PC-3 (cell line): ENCODE measurements at regions not wholly inside any gene's neighbourhood (a gene's known extent, or its start where the extent isn't known, plus 50 kb on each side); places are given as distances from the start of the nearest gene placed in this dataset.

Source experiments
- ATAC-seq: fragments of 200-7000 bp; cut with Tn5 transposase; 2 replicates; pipeline ENCODE4 v1.9.1; 2020; ENCODE audit warnings: mild to moderate bottlenecking, moderate library complexity
- BruUV-seq: library from RNA; stranded (reverse); fragments of 400-500 nt; replicated peaks from 2 replicates; lab custom pipeline; 2021; lab: Mats Ljungman, UMichigan
- CTCF ChIA-PET: fragments of 300-600 bp; sonication (Branson Sonifier 250); formaldehyde crosslinking; loops from one replicate; lab custom pipeline; 2022; ENCODE audit warnings: antibody characterized with exemption; lab: Charles Lee
- POLR2A ChIA-PET: fragments of 300-600 bp; sonication (Branson Sonifier 250); formaldehyde crosslinking; loops from one replicate; lab custom pipeline; 2022; ENCODE audit warnings: antibody characterized with exemption; ENCODE audit not compliant: unreplicated experiment; lab: Charles Lee
- DNase-seq: peaks from one replicate; pipeline ENCODE4 v3.0.0-alpha.2; 2015
- H2AFZ ChIP-seq: fragments of 300-600 bp; sonication (generic); 2 replicates; pipeline ENCODE4 v1.6.0; 2016; ENCODE audit warnings: antibody characterized with exemption, low read length
- H3F3A ChIP-seq: fragments of 300-600 bp; sonication (generic); one replicate; pipeline ENCODE4 v1.6.0; 2017; ENCODE audit warnings: antibody characterized with exemption, low read length, control low read depth, mild to moderate bottlenecking; ENCODE audit not compliant: unreplicated experiment
- H3K27ac ChIP-seq: fragments of 300-600 bp; sonication (generic); 2 replicates; pipeline ENCODE4 v1.5.1; 2016; ENCODE audit warnings: mild to moderate bottlenecking, low read length
- H3K27me3 ChIP-seq: fragments of 300-600 bp; sonication (generic); 2 replicates; pipeline ENCODE4 v1.6.1; 2016; ENCODE audit warnings: low read length, mixed read lengths
- H3K36me3 ChIP-seq: fragments of 300-600 bp; sonication (generic); 2 replicates; pipeline ENCODE4 v1.6.1; 2016; ENCODE audit warnings: low read depth, mixed run types, low read length, mixed read lengths
- H3K4me1 ChIP-seq: fragments of 300-600 bp; sonication (generic); 2 replicates; pipeline ENCODE4 v1.5.1; 2016; ENCODE audit warnings: low read length; ENCODE audit not compliant: insufficient read depth
- H3K4me2 ChIP-seq: fragments of 300-600 bp; sonication (generic); 2 replicates; pipeline ENCODE4 v1.6.0; 2016; ENCODE audit warnings: low read length
- H3K4me3 ChIP-seq: fragments of 300-600 bp; sonication (generic); 2 replicates; pipeline ENCODE4 v1.5.1; 2016; ENCODE audit warnings: mild to moderate bottlenecking, low read length, mixed read lengths
- H3K79me2 ChIP-seq: fragments of 300-600 bp; sonication (generic); 2 replicates; pipeline ENCODE4 v1.6.1; 2017; ENCODE audit warnings: low read length, mixed read lengths
- H3K9ac ChIP-seq: fragments of 300-600 bp; sonication (generic); 2 replicates; pipeline ENCODE4 v1.6.0; 2016; ENCODE audit warnings: mild to moderate bottlenecking, low read length
- H3K9me2 ChIP-seq: fragments of 300-600 bp; sonication (generic); replicated peaks from 2 replicates; pipeline ENCODE4 v1.6.1; 2016; ENCODE audit warnings: mixed run types, low read length, mixed read lengths
- H3K9me3 ChIP-seq: fragments of 300-600 bp; sonication (generic); 2 replicates; pipeline ENCODE4 v1.6.1; 2016; ENCODE audit warnings: low read length, mixed read lengths
- H4K20me1 ChIP-seq: fragments of 300-600 bp; sonication (generic); 2 replicates; pipeline ENCODE4 v1.6.1; 2016; ENCODE audit warnings: low read length, mixed read lengths
- EZH2 ChIP-seq: fragments of 300-600 bp; sonication (generic); IDR thresholded peaks from one replicate; pipeline ENCODE4 v1.6.1; 2017; ENCODE audit warnings: antibody characterized with exemption, mild to moderate bottlenecking, low read length; ENCODE audit not compliant: unreplicated experiment
- EZH2phosphoT487 ChIP-seq: fragments of 300-600 bp; sonication (generic); IDR thresholded peaks from 2 replicates; pipeline ENCODE4 v1.6.1; 2018; ENCODE audit warnings: mild to moderate bottlenecking, antibody characterized with exemption, low read length, borderline replicate concordance
- intact Hi-C: fragments of 100-400 bp; cut with micrococcal nuclease; formaldehyde crosslinking; loops from 2 replicates; pipeline ENCODE4 v1.9.0; 2023
- TF ChIP-seq, protein P1 (sequence below): fragments of 300-600 bp; sonication (generic); conservative IDR thresholded peaks from 2 replicates; pipeline ENCODE4 v1.5.1; 2017; ENCODE audit warnings: antibody characterized with exemption, low read depth, mild to moderate bottlenecking, low read length

DNA sequence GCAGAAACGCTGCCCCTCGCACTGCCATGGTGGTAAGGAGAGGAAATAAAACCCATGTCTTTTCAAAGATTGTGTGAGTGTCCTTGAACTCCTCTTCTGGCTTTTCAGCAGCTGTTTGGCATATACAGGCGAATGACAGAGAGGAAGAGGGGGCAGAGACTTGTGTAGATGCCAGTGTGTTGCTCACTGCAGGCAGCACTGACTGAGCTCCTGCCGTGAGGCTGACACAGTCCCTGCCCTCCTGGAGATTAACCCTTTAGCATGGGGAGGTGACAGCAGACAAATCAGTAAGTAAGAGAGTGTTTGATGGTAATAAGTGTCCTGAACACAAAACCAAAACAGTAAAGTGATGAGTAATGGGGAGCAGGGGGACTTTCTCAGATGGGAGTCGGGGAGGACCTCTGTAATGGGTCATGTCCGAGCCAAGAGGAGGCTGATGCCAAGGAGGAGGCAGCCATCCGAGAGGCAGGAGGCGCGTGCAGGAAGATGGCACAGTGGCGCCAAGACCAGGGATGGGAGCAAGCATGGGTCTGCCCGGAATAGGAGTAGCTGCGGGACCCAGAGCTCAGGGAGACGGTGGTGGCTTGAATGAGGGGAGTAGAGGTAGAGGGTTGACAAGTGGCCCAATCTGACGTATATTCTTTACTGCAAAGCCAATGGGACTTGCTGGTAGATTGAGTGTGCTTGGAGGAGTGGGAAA lies 182.2 kb downstream of the FOXO1 start:
- Histone ChIP-seq H3K36me3 (no peaks in the 10 kb centered on the region), H3F3A (no peaks in the 10 kb centered on the region), H3K4me1 (no peaks in the 10 kb centered on the region), H3K27ac (no peak overlapping the region), H2AFZ (no peak overlapping the region), H3K4me2 (no peak overlapping the region), H3K9ac (no peak overlapping the region), H3K4me3 (no peak overlapping the region), H4K20me1 (no peaks in the 10 kb centered on the region), H3K79me2 (no peaks in the 10 kb centered on the region), H3K9me3 (no peaks in the 10 kb centered on the region), H3K9me2 (no peaks in the 10 kb centered on the region), H3K27me3 (no peaks in the 10 kb centered on the region)
- CTCF ChIA-PET = no interaction called here
- BruUV-seq = no TSS peak
- intact Hi-C loops = no loop called here
- POLR2A ChIA-PET = no interaction called here
- TF ChIP-seq EZH2 (no peak), EZH2phosphoT487 (no peak)
- TF ChIP-seq, protein P1, sequence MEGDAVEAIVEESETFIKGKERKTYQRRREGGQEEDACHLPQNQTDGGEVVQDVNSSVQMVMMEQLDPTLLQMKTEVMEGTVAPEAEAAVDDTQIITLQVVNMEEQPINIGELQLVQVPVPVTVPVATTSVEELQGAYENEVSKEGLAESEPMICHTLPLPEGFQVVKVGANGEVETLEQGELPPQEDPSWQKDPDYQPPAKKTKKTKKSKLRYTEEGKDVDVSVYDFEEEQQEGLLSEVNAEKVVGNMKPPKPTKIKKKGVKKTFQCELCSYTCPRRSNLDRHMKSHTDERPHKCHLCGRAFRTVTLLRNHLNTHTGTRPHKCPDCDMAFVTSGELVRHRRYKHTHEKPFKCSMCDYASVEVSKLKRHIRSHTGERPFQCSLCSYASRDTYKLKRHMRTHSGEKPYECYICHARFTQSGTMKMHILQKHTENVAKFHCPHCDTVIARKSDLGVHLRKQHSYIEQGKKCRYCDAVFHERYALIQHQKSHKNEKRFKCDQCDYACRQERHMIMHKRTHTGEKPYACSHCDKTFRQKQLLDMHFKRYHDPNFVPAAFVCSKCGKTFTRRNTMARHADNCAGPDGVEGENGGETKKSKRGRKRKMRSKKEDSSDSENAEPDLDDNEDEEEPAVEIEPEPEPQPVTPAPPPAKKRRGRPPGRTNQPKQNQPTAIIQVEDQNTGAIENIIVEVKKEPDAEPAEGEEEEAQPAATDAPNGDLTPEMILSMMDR = no peak
- no peak for DNase-seq
- ATAC-seq = no peak

- H3K4me1 ChIP-seq = no peaks in the 10 kb centered on the region
- no peaks in the 10 kb centered on the region for H3K79me2 ChIP-seq
- H3K9ac ChIP-seq = no peak overlapping the region
- H3K9me3 ChIP-seq = no peaks in the 10 kb centered on the region
- no peaks in the 10 kb centered on the region for H4K20me1 ChIP-seq
- ATAC-seq (no peak), DNase-seq (no peak)
- no peak overlapping the region for H3K4me3 ChIP-seq
- TF ChIP-seq, protein P1 = no peak
- no peak for TF ChIP-seq EZH2phosphoT487
- no peak for TF ChIP-seq EZH2
- no peaks in the 10 kb centered on the region for H3K36me3 ChIP-seq
- POLR2A ChIA-PET = no interaction called here
- CTCF ChIA-PET = no interaction called here
- H3F3A ChIP-seq = no peaks in the 10 kb centered on the region
- no peak overlapping the region for H2AFZ ChIP-seq
- no peak overlapping the region for H3K4me2 ChIP-seq
- no peaks in the 10 kb centered on the region for H3K27me3 ChIP-seq
- intact Hi-C loops = no loop called here
- H3K27ac ChIP-seq = no peak overlapping the region
- BruUV-seq = no TSS peak
- no peaks in the 10 kb centered on the region for H3K9me2 ChIP-seq
These were observed 181.5 kb downstream of the FOXO1 start for GRCh38 chr13:40484974-40485373.

DNA sequence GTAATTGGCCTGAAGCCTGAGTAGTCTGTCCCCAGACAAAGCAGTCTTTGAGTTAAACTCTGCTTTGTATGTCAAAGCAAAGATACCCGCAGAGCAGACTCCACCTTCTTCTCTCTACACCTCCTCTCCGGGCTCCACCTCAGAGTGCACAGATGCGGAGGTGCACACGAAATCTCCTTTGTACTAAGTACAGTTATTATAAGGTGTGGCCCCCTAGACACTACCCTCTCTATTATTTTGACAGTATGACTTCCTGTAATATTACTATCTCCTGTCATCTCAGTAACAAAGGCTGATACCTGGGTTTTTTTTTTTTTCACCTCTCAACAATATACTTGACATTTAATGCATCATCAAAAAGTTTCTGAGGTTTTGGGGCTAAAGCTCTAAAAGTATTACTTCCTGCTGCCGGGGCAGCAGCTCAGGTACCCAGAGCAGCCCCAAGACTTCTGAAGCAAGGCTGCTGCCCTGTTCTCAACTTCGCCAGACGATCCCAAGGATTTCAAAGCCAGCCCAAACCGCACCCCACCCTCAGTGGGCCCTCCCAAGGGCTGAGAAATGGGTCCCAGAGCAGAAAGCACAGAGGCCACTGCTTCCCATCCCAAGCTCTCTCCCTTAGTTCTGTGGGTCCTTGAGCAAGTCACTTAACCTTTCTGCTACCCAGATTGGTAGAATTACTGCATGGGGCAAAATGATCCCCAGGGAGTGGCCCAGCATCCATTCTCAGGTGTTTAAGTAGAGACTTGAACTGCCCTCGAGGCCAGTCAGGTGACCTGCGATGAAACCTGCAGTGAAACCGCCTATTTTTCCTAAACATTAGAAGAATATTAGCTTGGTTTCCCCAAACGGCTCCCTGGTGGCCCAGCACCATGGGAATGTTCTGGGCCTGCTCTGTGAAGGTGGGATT lies 180.6 kb downstream of the FOXO1 start:
- TF ChIP-seq, protein P1 = no peak
- TF ChIP-seq EZH2 (no peak), EZH2phosphoT487 (no peak)
- Histone ChIP-seq H3K9me3 (no peaks in the 10 kb centered on the region), H4K20me1 (no peaks in the 10 kb centered on the region), H3K27me3 (no peaks in the 10 kb centered on the region), H3K9ac (no peak overlapping the region), H3K4me3 (no peak overlapping the region), H3F3A (no peaks in the 10 kb centered on the region), H2AFZ (no peak overlapping the region), H3K9me2 (no peaks in the 10 kb centered on the region), H3K27ac (no peak overlapping the region), H3K36me3 (no peaks in the 10 kb centered on the region), H3K79me2 (no peaks in the 10 kb centered on the region), H3K4me1 (no peaks in the 10 kb centered on the region), H3K4me2 (no peak overlapping the region)
- no TSS peak for BruUV-seq
- no peak for DNase-seq
- no peak for ATAC-seq
- ChIA-PET POLR2A (no interaction called here), CTCF (no interaction called here)
- intact Hi-C loops = no loop called here
